Left forelimb (tissue), 1 donor: ENCODE measurements at regions not wholly inside any gene's neighbourhood (a gene's known extent, or its start where the extent isn't known, plus 50 kb on each side); places are given as distances from the start of the nearest gene placed in this dataset.
A peak's percentile ranks its signal among the peaks of the same experiment; 100 is the strongest.
"Not testable (repeated sequence)": the region's sequence is repeated elsewhere in the genome, so short reads cannot be mapped to it uniquely, and the experiment has no call there.

Experiments used
- DNase-seq: peaks from one replicate; pipeline ENCODE4 v3.0.0-alpha.2; 2018; ENCODE audit warnings: low spot score

- DNase-seq: no peak
These were observed 50.7 kb upstream of the KLF7 start for GRCh38 chr2:207216457-207216856.

GRCh38 chr2:207217442-207217841 is 51.7 kb upstream of the KLF7 start:
- DNase-seq: no peak

- no peak for DNase-seq
These were observed 53.4 kb upstream of the KLF7 start for GRCh38 chr2:207219081-207219630.

- no peak for DNase-seq
These were observed 54.1 kb upstream of the KLF7 start for GRCh38 chr2:207219676-207220501.

GRCh38 chr2:207221731-207222130 is 56.0 kb upstream of the KLF7 start:
- DNase-seq: no peak

- no peak for DNase-seq
These were observed 57.3 kb upstream of the KLF7 start for GRCh38 chr2:207223051-207223450.

GRCh38 chr2:207224381-207224780 is 58.6 kb upstream of the KLF7 start:
- DNase-seq: no peak

- no peak for DNase-seq
These were observed 59.2 kb upstream of the KLF7 start for GRCh38 chr2:207224791-207225482.

GRCh38 chr2:207225773-207226172 is 60.0 kb upstream of the KLF7 start:
- DNase-seq: no peak

GRCh38 chr2:207226243-207226642 is 60.5 kb upstream of the KLF7 start:
- no peak for DNase-seq

GRCh38 chr2:207226671-207227061 is 60.9 kb upstream of the KLF7 start:
- no peak for DNase-seq

- peak; percentile 76 for DNase-seq
These were observed 61.5 kb upstream of the KLF7 start for GRCh38 chr2:207227062-207227748.

- no peak for DNase-seq
These were observed 62.0 kb upstream of the KLF7 start for GRCh38 chr2:207227749-207228145.

- no peak for DNase-seq
These were observed 62.7 kb upstream of the KLF7 start for GRCh38 chr2:207228402-207228801.

- no peak for DNase-seq
These were observed 63.4 kb upstream of the KLF7 start for GRCh38 chr2:207229161-207229560.

GRCh38 chr2:207230261-207231105 is 64.7 kb upstream of the KLF7 start:
- DNase-seq: no peak

- DNase-seq: no peak
These were observed 65.5 kb upstream of the KLF7 start for GRCh38 chr2:207231106-207231865.

GRCh38 chr2:207231967-207232366 is 66.2 kb upstream of the KLF7 start:
- DNase-seq: no peak

GRCh38 chr2:207233141-207233540 is 67.4 kb upstream of the KLF7 start:
- not testable (repeated sequence) for DNase-seq

GRCh38 chr2:207233731-207234130 is 68.0 kb upstream of the KLF7 start:
- DNase-seq: no peak

GRCh38 chr2:207235621-207236020 is 69.9 kb upstream of the KLF7 start:
- no peak for DNase-seq
